Naive thymus-derived CD8-positive, alpha-beta T cell (primary cell): ENCODE measurements at regions not wholly inside any gene's neighbourhood (a gene's known extent, or its start where the extent isn't known, plus 50 kb on each side); places are given as distances from the start of the nearest gene placed in this dataset.
"Not testable (repeated sequence)": the region's sequence is repeated elsewhere in the genome, so short reads cannot be mapped to it uniquely, and the experiment has no call there.

Experiments
- ATAC-seq, 2 donors: fragments of 150-1000 bp; cut with Tn5 transposase in 1 of 2; sonication (Bioruptor Pico), chemical (Tn5 transposase) in 1 of 2; 1 replicate in 1 of 2; 2 replicates in 1 of 2; pipeline ENCODE4 v1.10.0; 2021; ENCODE audit warnings: mild to moderate bottlenecking in 2 of 2, moderate library complexity in 2 of 2
- POLR2A ChIA-PET: fragments of 350-600 bp; sonication (Branson Sonifier 250); formaldehyde crosslinking; loops from one replicate; lab custom pipeline; 2021; ENCODE audit warnings: antibody characterized with exemption; lab: Charles Lee
- DNase-seq, 10 donors: peaks; one replicate each; pipeline versions ENCODE4 v3.0.0 to v3.0.0-alpha.2; 2020 to 2022
- H3K27ac Mint-ChIP-seq, 10 donors: one replicate each; pipeline ENCODE4 v1.8.0; 2020 to 2022; ENCODE audit warnings: mild to moderate bottlenecking in 10 of 10, mixed read lengths in 10 of 10, moderate library complexity in 4 of 10, inconsistent platforms in 1 of 10
- H3K27me3 Mint-ChIP-seq, 5 donors: one replicate each; pipeline ENCODE4 v1.8.0; 2021 to 2022; ENCODE audit warnings: mixed read lengths in 5 of 5
- H3K36me3 Mint-ChIP-seq, 3 donors: one replicate each; pipeline ENCODE4 v1.8.0; 2020 to 2022; ENCODE audit warnings: mixed read lengths in 3 of 3, mild to moderate bottlenecking in 2 of 3, inconsistent platforms in 1 of 3
- H3K4me1 Mint-ChIP-seq, 4 donors: one replicate each; pipeline ENCODE4 v1.8.0; 2021 to 2022; ENCODE audit warnings: mixed read lengths in 4 of 4
- H3K4me3 Mint-ChIP-seq, 10 donors: one replicate each; pipeline ENCODE4 v1.8.0; 2020 to 2022; ENCODE audit warnings: mild to moderate bottlenecking in 10 of 10, mixed read lengths in 10 of 10, moderate library complexity in 6 of 10, inconsistent platforms in 1 of 10
- H3K9me3 Mint-ChIP-seq, 9 donors: one replicate each; pipeline ENCODE4 v1.8.0; 2020 to 2022; ENCODE audit warnings: mixed read lengths in 9 of 9, mild to moderate bottlenecking in 3 of 9, inconsistent platforms in 1 of 9, moderate library complexity in 1 of 9

DNA sequence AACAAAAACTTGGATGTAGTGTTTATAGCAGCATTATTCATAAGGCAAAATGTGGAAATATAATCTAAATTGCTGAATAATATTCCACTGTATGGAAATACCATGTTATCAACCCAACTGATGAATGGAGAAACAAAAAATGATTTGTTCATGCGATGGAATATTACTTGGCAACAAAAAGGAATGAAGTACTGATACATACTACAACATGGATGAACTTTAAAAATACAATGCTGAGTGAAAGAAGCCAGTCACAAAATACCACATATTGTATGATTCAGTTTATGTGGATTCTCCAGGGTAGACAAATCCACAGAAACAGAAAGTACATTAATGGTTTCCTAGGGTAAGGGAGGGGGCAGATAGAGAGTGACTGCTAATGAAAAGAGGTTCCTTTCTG is 83.7 kb upstream of the DNAH5 start:
- Mint-ChIP-seq H3K36me3 (no peaks in the 10 kb centered on the region), H3K4me3 (no peak overlapping the region), H3K4me1 (no peaks in the 10 kb centered on the region), H3K27me3 (peaks cover 0 to 14% (median 9%) of the 10 kb centered on the region in 5 donors), H3K27ac (no peak overlapping the region), H3K9me3 (peaks cover 0 to 27% (median 6%) of the 10 kb centered on the region in 9 donors)
- ATAC-seq = no peak
- DNase-seq = no peak
- POLR2A ChIA-PET = no interaction called here

GRCh38 chr5:14025569-14026286 is 81.2 kb upstream of the DNAH5 start:
- DNase-seq (no peak), ATAC-seq (no peak)
- Mint-ChIP-seq H3K36me3 (no peaks in the 10 kb centered on the region), H3K4me1 (no peaks in the 10 kb centered on the region), H3K9me3 (peaks cover 0 to 30% (median 6%) of the 10 kb centered on the region in 9 donors), H3K4me3 (no peak overlapping the region), H3K27ac (no peak overlapping the region), H3K27me3 (peaks cover 0 to 13% (median 7%) of the 10 kb centered on the region in 5 donors)
- POLR2A ChIA-PET = no interaction called here

DNA sequence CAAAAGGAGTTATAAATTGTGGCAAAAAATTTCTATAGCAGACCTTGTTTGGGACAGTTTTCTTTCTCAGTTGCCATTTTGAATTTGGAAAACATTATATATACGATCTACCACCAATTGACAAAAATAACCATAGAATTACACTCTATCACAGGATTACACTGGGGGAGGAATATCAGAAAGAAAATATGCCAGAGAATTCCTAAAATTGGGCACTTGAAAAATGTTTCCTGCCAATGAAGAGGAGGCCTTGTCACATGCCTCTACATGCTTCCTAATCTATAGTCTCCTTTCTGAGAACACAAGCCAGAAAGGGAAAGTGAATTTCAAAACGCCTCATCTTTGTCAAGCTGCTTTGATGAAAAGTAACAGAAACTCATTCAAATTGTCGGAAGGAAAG is 78.5 kb upstream of the DNAH5 start:
- no peak overlapping the region for H3K4me3 Mint-ChIP-seq
- H3K9me3 Mint-ChIP-seq = peaks cover 1 to 22% (median 4%) of the 10 kb centered on the region in 9 donors
- no peak for ATAC-seq
- POLR2A ChIA-PET = no interaction called here
- H3K27me3 Mint-ChIP-seq = peaks cover 0 to 9% (median 6%) of the 10 kb centered on the region in 5 donors
- no peak overlapping the region for H3K27ac Mint-ChIP-seq
- DNase-seq = no peak
- H3K36me3 Mint-ChIP-seq = no peaks in the 10 kb centered on the region
- no peaks in the 10 kb centered on the region for H3K4me1 Mint-ChIP-seq

DNA sequence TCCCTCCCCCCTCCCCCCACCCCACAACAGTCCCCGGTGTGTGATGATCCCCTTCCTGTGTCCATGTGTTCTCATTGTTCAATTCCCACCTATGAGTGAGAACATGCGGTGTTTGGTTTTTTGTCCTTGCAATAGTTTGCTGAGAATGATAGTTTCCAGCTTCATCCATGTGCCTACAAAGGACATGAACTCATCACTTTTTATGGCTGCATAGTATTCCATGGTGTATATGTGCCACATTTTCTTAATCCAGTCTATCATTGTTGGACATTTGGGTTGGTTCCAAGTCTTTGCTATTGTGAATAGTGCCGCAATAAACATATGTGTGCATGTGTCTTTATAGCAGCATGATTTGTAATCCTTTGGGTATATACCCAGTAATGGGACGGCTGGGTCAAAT is 76.5 kb upstream of the DNAH5 start:
- ATAC-seq, H3K27me3 Mint-ChIP-seq, DNase-seq, H3K36me3 Mint-ChIP-seq, H3K4me3 Mint-ChIP-seq, H3K27ac Mint-ChIP-seq, POLR2A ChIA-PET, H3K4me1 Mint-ChIP-seq: not testable (repeated sequence)
- peaks cover 0 to 22% (median 8%) of the 10 kb centered on the region in 9 donors for H3K9me3 Mint-ChIP-seq

GRCh38 chr5:14019768-14020290 is 75.3 kb upstream of the DNAH5 start:
- POLR2A ChIA-PET = no interaction called here
- Mint-ChIP-seq H3K4me3 (no peak overlapping the region), H3K4me1 (no peaks in the 10 kb centered on the region), H3K27me3 (peaks cover 2 to 10% (median 8%) of the 10 kb centered on the region in 5 donors), H3K27ac (no peak overlapping the region), H3K36me3 (no peaks in the 10 kb centered on the region), H3K9me3 (peaks cover 0 to 22% (median 8%) of the 10 kb centered on the region in 9 donors)
- DNase-seq (no peak), ATAC-seq (no peak)

GRCh38 chr5:14017904-14018303 is 73.4 kb upstream of the DNAH5 start:
- Mint-ChIP-seq H3K9me3 (peaks cover 0 to 18% (median 7%) of the 10 kb centered on the region in 9 donors), H3K4me1 (no peaks in the 10 kb centered on the region), H3K36me3 (no peaks in the 10 kb centered on the region), H3K4me3 (no peak overlapping the region), H3K27me3 (peaks cover 4 to 29% (median 6%) of the 10 kb centered on the region in 5 donors), H3K27ac (no peak overlapping the region)
- ATAC-seq (no peak), DNase-seq (no peak)
- POLR2A ChIA-PET = no interaction called here

DNA sequence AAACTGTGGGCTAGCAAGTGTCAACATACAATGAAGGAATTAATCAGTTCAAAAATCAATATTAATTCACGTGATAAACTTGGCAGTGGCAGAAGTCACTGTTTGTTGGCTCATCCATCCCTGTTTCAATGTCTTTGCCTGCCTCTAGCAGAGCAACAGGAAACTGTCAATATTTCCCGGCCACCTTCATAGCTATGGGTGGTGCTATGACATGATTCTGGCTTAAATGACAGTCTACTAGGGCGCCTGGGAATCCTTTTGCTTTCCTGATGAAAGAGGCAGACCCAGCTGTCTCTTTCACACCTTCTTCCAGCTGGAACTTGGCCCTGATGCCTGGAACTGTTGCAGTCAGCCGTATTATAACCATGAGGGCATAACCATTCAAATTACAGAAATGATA is 72.1 kb upstream of the DNAH5 start:
- ATAC-seq = no peak
- Mint-ChIP-seq H3K36me3 (no peaks in the 10 kb centered on the region), H3K9me3 (peaks cover 0 to 18% (median 7%) of the 10 kb centered on the region in 9 donors), H3K4me3 (no peak overlapping the region), H3K27ac (no peak overlapping the region), H3K27me3 (peaks cover 8 to 43% (median 14%) of the 10 kb centered on the region in 5 donors), H3K4me1 (peaks cover 2 to 6% (median 5%) of the 10 kb centered on the region in 4 donors)
- POLR2A ChIA-PET = no interaction called here
- no peak for DNase-seq

GRCh38 chr5:14011089-14012020 is 66.9 kb upstream of the DNAH5 start:
- Mint-ChIP-seq H3K36me3 (no peaks in the 10 kb centered on the region), H3K27ac (peak overlapping the region in 2 of 10 donors; percentile 5 to 50), H3K4me3 (peak overlapping the region; percentile 51 to 88 (median 80)), H3K9me3 (peaks cover 0 to 2% (median 0%) of the 10 kb centered on the region in 9 donors), H3K27me3 (peaks cover 22 to 60% (median 28%) of the 10 kb centered on the region in 5 donors), H3K4me1 (peaks cover 6 to 11% (median 9%) of the 10 kb centered on the region in 4 donors)
- ATAC-seq (peak; percentile 44 to 63), DNase-seq (peak in 5 of 10 donors; percentile 0 to 19 (median 4))
- POLR2A ChIA-PET = no interaction called here

DNA sequence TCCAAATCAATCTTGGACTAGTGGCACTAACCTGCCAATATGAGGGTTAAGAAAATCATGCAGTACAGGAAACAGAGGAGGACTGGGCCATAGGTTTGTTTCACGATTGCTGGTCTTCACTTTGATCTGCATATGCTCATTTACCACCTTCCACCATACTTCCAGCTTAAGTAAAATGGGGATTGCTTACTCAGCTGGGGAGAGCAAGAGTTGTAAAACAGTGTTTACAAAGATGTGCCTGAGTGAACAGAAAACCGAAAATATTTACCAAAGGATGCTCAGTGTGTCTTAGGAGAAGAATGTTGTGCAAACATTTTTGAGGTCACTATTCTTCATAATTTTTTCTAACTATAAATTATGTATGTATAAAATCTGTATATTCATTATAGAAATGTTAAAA is 65.1 kb upstream of the DNAH5 start:
- H3K4me3 Mint-ChIP-seq = no peak overlapping the region
- peaks cover 23 to 65% (median 29%) of the 10 kb centered on the region in 5 donors for H3K27me3 Mint-ChIP-seq
- no peaks in the 10 kb centered on the region for H3K36me3 Mint-ChIP-seq
- POLR2A ChIA-PET = no interaction called here
- DNase-seq (no peak), ATAC-seq (no peak)
- H3K4me1 Mint-ChIP-seq = peaks cover 6 to 11% (median 9%) of the 10 kb centered on the region in 4 donors
- H3K27ac Mint-ChIP-seq = no peak overlapping the region
- H3K9me3 Mint-ChIP-seq = peaks cover 0 to 3% (median 0%) of the 10 kb centered on the region in 9 donors

GRCh38 chr5:14008819-14009311 is 64.4 kb upstream of the DNAH5 start:
- Mint-ChIP-seq H3K36me3 (no peaks in the 10 kb centered on the region), H3K27me3 (peaks cover 23 to 58% (median 28%) of the 10 kb centered on the region in 5 donors), H3K9me3 (peaks cover 0 to 3% (median 0%) of the 10 kb centered on the region in 9 donors), H3K4me1 (peaks cover 6 to 11% (median 9%) of the 10 kb centered on the region in 4 donors), H3K27ac (no peak overlapping the region), H3K4me3 (no peak overlapping the region)
- POLR2A ChIA-PET = no interaction called here
- ATAC-seq = no peak
- no peak for DNase-seq

GRCh38 chr5:14006823-14007520 is 62.5 kb upstream of the DNAH5 start:
- H3K27ac Mint-ChIP-seq = no peak overlapping the region
- H3K36me3 Mint-ChIP-seq = no peaks in the 10 kb centered on the region
- H3K4me1 Mint-ChIP-seq = peaks cover 4 to 8% (median 8%) of the 10 kb centered on the region in 4 donors
- H3K27me3 Mint-ChIP-seq = peaks cover 14 to 39% (median 19%) of the 10 kb centered on the region in 5 donors
- POLR2A ChIA-PET = no interaction called here
- H3K9me3 Mint-ChIP-seq = peaks cover 0 to 3% (median 0%) of the 10 kb centered on the region in 9 donors
- ATAC-seq = no peak
- H3K4me3 Mint-ChIP-seq = no peak overlapping the region
- DNase-seq = no peak
